Keratinocyte (primary cell): ENCODE measurements at regions not wholly inside any gene's neighbourhood (a gene's known extent, or its start where the extent isn't known, plus 50 kb on each side); places are given as distances from the start of the nearest gene placed in this dataset.

Experiments
- DNase-seq: peaks from one replicate; pipeline ENCODE4 v3.0.0-alpha.2; 2011; ENCODE audit warnings: low read depth, missing footprints, low spot score
- FAIRE-seq: peaks from 2 replicates; lab custom pipeline; 2011; peaks lifted over from hg19 to GRCh38; lab: Jason Lieb, UNC
- H2AFZ ChIP-seq: 2 replicates; pipeline ENCODE4 v1.6.0; 2012; ENCODE audit warnings: low read length, control low read depth, inconsistent platforms; ENCODE audit not compliant: control insufficient read depth
- H3K27ac ChIP-seq: 2 replicates; pipeline ENCODE4 v1.5.1; 2011; ENCODE audit warnings: low read length; ENCODE audit not compliant: control insufficient read depth, insufficient read depth
- H3K27me3 ChIP-seq: 3 replicates; pipeline ENCODE4 v1.6.0; 2011; ENCODE audit warnings: low read length; ENCODE audit not compliant: control insufficient read depth, insufficient read depth; ENCODE audit errors: extremely low read depth
- H3K36me3 ChIP-seq, 2 experiments: 2 replicates in 1 of 2; 3 replicates in 1 of 2; pipeline ENCODE4 v1.5.1; 2011; ENCODE audit warnings: low read length in 2 of 2, mild to moderate bottlenecking in 1 of 2; ENCODE audit not compliant: control insufficient read depth in 2 of 2, insufficient read depth in 2 of 2; ENCODE audit errors: extremely low read depth in 1 of 2
- H3K4me1 ChIP-seq: 3 replicates; pipeline ENCODE4 v1.5.1; 2011; ENCODE audit warnings: low read length; ENCODE audit not compliant: control insufficient read depth, insufficient read depth; ENCODE audit errors: extremely low read depth
- H3K4me2 ChIP-seq: 3 replicates; pipeline ENCODE4 v1.6.0; 2011; ENCODE audit warnings: low read depth, low read length; ENCODE audit not compliant: control insufficient read depth, insufficient read depth; ENCODE audit errors: extremely low read depth
- H3K4me3 ChIP-seq, 3 experiments: fragments of 200-600 bp in 1 of 3; sonication (generic) in 1 of 3; 2 replicates in 2 of 3; 3 replicates in 1 of 3; pipeline ENCODE4 v1.5.1; 2011 to 2016; ENCODE audit warnings: low read length in 3 of 3, mild to moderate bottlenecking in 3 of 3, control low read depth in 2 of 3, inconsistent platforms in 1 of 3, low read depth in 1 of 3, mixed read lengths in 1 of 3, mixed run types in 1 of 3, moderate library complexity in 1 of 3; ENCODE audit not compliant: control insufficient read depth in 2 of 3, insufficient read depth in 2 of 3; ENCODE audit errors: extremely low read depth in 1 of 3
- H3K79me2 ChIP-seq: 2 replicates; pipeline ENCODE4 v1.6.0; 2012; ENCODE audit warnings: low read length; ENCODE audit not compliant: control insufficient read depth, insufficient read depth
- H3K9ac ChIP-seq: 3 replicates; pipeline ENCODE4 v1.6.0; 2011; ENCODE audit warnings: low read length; ENCODE audit not compliant: control insufficient read depth, insufficient read depth; ENCODE audit errors: extremely low read depth
- H3K9me1 ChIP-seq: 3 replicates; pipeline ENCODE4 v1.6.0; 2011; ENCODE audit warnings: low read length; ENCODE audit not compliant: control insufficient read depth, insufficient read depth; ENCODE audit errors: extremely low read depth
- H3K9me3 ChIP-seq: 2 replicates; pipeline ENCODE4 v1.5.1; 2012; ENCODE audit warnings: low read depth, low read length; ENCODE audit not compliant: control insufficient read depth
- H4K20me1 ChIP-seq: 3 replicates; pipeline ENCODE4 v1.6.0; 2011; ENCODE audit warnings: low read length; ENCODE audit not compliant: control insufficient read depth, insufficient read depth; ENCODE audit errors: extremely low read depth
- EZH2 ChIP-seq: IDR thresholded peaks from one replicate; pipeline ENCODE4 v1.6.1; 2012; ENCODE audit warnings: inconsistent platforms, mild to moderate bottlenecking, low read length, moderate library complexity
- dilution Hi-C: fragments of 300-500 bp; cut with MboI; formaldehyde crosslinking; loops from one replicate; pipeline ENCODE4 v1.7.0; 2020; ENCODE audit warnings: low sequenced_read_pairs; ENCODE audit not compliant: extremely low pct_ligation_motif_present
- TF ChIP-seq, protein P1 (sequence below), 3 experiments: IDR thresholded peaks in 1 of 3; conservative IDR thresholded peaks in 1 of 3; optimal IDR thresholded peaks in 1 of 3; 2 replicates in 2 of 3; 3 replicates in 1 of 3; pipeline versions ENCODE3 to v1.5.1; 2011; ENCODE audit warnings: low read length in 3 of 3, mild to moderate bottlenecking in 3 of 3, moderate library complexity in 2 of 3, control low read depth in 1 of 3, inconsistent platforms in 1 of 3; ENCODE audit not compliant: insufficient read depth in 2 of 3; ENCODE audit errors: extremely low read depth in 1 of 3

- Histone ChIP-seq H3K9me3 (no peaks in the 10 kb centered on the region), H3K27me3 (no peaks in the 10 kb centered on the region), H3K27ac (no peak overlapping the region), H3K4me2 (no peak overlapping the region), H3K79me2 (no peaks in the 10 kb centered on the region), H3K4me1 (peaks cover 6% of the 10 kb centered on the region), H3K4me3 (no peak overlapping the region), H3K9me1 (no peaks in the 10 kb centered on the region), H2AFZ (no peak overlapping the region), H3K9ac (no peak overlapping the region), H3K36me3 (no peaks in the 10 kb centered on the region), H4K20me1 (no peaks in the 10 kb centered on the region)
- TF ChIP-seq, protein P1, sequence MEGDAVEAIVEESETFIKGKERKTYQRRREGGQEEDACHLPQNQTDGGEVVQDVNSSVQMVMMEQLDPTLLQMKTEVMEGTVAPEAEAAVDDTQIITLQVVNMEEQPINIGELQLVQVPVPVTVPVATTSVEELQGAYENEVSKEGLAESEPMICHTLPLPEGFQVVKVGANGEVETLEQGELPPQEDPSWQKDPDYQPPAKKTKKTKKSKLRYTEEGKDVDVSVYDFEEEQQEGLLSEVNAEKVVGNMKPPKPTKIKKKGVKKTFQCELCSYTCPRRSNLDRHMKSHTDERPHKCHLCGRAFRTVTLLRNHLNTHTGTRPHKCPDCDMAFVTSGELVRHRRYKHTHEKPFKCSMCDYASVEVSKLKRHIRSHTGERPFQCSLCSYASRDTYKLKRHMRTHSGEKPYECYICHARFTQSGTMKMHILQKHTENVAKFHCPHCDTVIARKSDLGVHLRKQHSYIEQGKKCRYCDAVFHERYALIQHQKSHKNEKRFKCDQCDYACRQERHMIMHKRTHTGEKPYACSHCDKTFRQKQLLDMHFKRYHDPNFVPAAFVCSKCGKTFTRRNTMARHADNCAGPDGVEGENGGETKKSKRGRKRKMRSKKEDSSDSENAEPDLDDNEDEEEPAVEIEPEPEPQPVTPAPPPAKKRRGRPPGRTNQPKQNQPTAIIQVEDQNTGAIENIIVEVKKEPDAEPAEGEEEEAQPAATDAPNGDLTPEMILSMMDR (optimal IDR thresholded peaks at IDR 0.05 in 1 of 3, IDR thresholded peaks at IDR 0.05 in 1 of 3, conservative IDR thresholded peaks at IDR 0.05 in 1 of 3; ENCODE audit: extremely low read depth in 1 of 3, insufficient read depth in 2 of 3, low read length in 3 of 3), result no peak
- TF ChIP-seq EZH2, result no peak
- dilution Hi-C loops, result no loop called here
- no peak for FAIRE-seq
- no peak for DNase-seq
Measured at GRCh38 chr6:144471986-144472385, 186.9 kb downstream of the UTRN start.

GRCh38 chr6:144474290-144474689 is 189.2 kb downstream of the UTRN start:
- no peak for DNase-seq
- dilution Hi-C loops, result no loop called here
- TF ChIP-seq EZH2, result no peak
- TF ChIP-seq, protein P1 (optimal IDR thresholded peaks at IDR 0.05 in 1 of 3, IDR thresholded peaks at IDR 0.05 in 1 of 3, conservative IDR thresholded peaks at IDR 0.05 in 1 of 3; ENCODE audit: extremely low read depth in 1 of 3, insufficient read depth in 2 of 3, low read length in 3 of 3), result no peak
- Histone ChIP-seq H3K4me2 (no peak overlapping the region), H4K20me1 (no peaks in the 10 kb centered on the region), H3K36me3 (no peaks in the 10 kb centered on the region), H3K9me1 (no peaks in the 10 kb centered on the region), H3K4me3 (no peak overlapping the region), H3K4me1 (no peaks in the 10 kb centered on the region), H3K27me3 (no peaks in the 10 kb centered on the region), H3K79me2 (no peaks in the 10 kb centered on the region), H3K27ac (no peak overlapping the region), H2AFZ (no peak overlapping the region), H3K9me3 (no peaks in the 10 kb centered on the region), H3K9ac (no peak overlapping the region)
- no peak for FAIRE-seq
